ENCODE measurements at regions not wholly inside any gene's neighbourhood (a gene's known extent, or its start where the extent isn't known, plus 50 kb on each side); places are given as distances from the start of the nearest gene placed in this dataset.

- Mint-ChIP-seq H3K4me3 (no peak overlapping the region), H3K36me3 (ENCODE audit: insufficient read depth in 1 of 3, low read depth in 3 of 3) (no peaks in the 10 kb centered on the region; a peak in 1 of 7 replicates), H3K27ac (no peak overlapping the region), H3K9me3 (no peaks in the 10 kb centered on the region), H3K27me3 (ENCODE audit: low read depth) (no peaks in the 10 kb centered on the region), H3K4me1 (peaks cover 0 to 6% of the 10 kb centered on the region in 2 experiments; a peak in 2 of 4 replicates)
- Histone ChIP-seq H2AFZ (ENCODE audit: low read length) (no peak overlapping the region), H4K5ac (ENCODE audit: insufficient read length, low read depth, low read length) (no peak overlapping the region), H3K9me3 (ENCODE audit: control insufficient read depth, low read depth, low read length) (no peaks in the 10 kb centered on the region), H3K23me2 (ENCODE audit: insufficient read length, low read depth, low read length, poor library complexity, severe bottlenecking) (no peaks in the 10 kb centered on the region), H2BK12ac (ENCODE audit: insufficient read length, low read depth, low read length) (no peak overlapping the region), H3T11ph (ENCODE audit: low read length) (no peak overlapping the region), H2AK5ac (ENCODE audit: insufficient read length, low read length) (no peak overlapping the region), H2BK5ac (ENCODE audit: insufficient read length, low read length) (no peak overlapping the region), H3K23ac (ENCODE audit: insufficient read length, low read depth, low read length) (no peak overlapping the region), H4K91ac (ENCODE audit: insufficient read length, low read depth, low read length) (no peak overlapping the region), H2BK20ac (ENCODE audit: low read depth, low read length, poor library complexity, severe bottlenecking) (no peak overlapping the region), H3K4ac (ENCODE audit: low read depth, low read length) (no peak overlapping the region), H3K4me1 (ENCODE audit: insufficient read depth, low read length) (no peaks in the 10 kb centered on the region), H3K79me2 (ENCODE audit: insufficient read depth, low read length) (no peaks in the 10 kb centered on the region), H4K8ac (replicated peaks; ENCODE audit: insufficient read length, low read depth, low read length) (no peak overlapping the region), H2BK120ac (ENCODE audit: low read depth, low read length, poor library complexity, severe bottlenecking) (no peak overlapping the region), H4K20me1 (ENCODE audit: control insufficient read depth, insufficient read depth, insufficient read length) (no peaks in the 10 kb centered on the region), H3K14ac (ENCODE audit: insufficient read depth, low read length) (no peak overlapping the region), H2BK15ac (ENCODE audit: low read depth, low read length) (no peak overlapping the region), H3K4me2 (ENCODE audit: insufficient read depth, insufficient read length, low read length) (no peak overlapping the region), H3K56ac (ENCODE audit: insufficient read length, low read depth, low read length) (no peak overlapping the region), H3K27ac (ENCODE audit: insufficient read length, low read depth, low read length) (no peak overlapping the region), H3K18ac (ENCODE audit: insufficient read length, low read depth, low read length) (no peak overlapping the region), H3K27me3 (ENCODE audit: insufficient read depth, low read length) (no peaks in the 10 kb centered on the region), H3K9ac (ENCODE audit: extremely low read depth, insufficient read length, low read length) (no peak overlapping the region), H3K79me1 (ENCODE audit: insufficient read depth, low read depth, low read length, poor library complexity, severe bottlenecking) (no peaks in the 10 kb centered on the region)
- DNase-seq, result no peak
- no peak for TF ChIP-seq CTCF (conservative IDR thresholded peaks at IDR 0.05)
- no CpG with 5 or more reads among the region's 2 CpGs for WGBS (ENCODE audit: extremely low coverage, insufficient read length, low lambda C conversion rate)
Observed at GRCh38 chr5:117135851-117136250, 561.2 kb upstream of the SEMA6A start.
